DMS79 treated with DMSO at 0.1 percent for 48 hours (cell line): ENCODE measurements at regions not wholly inside any gene's neighbourhood (a gene's known extent, or its start where the extent isn't known, plus 50 kb on each side); places are given as distances from the start of the nearest gene placed in this dataset.
"Not testable (repeated sequence)": the region's sequence is repeated elsewhere in the genome, so short reads cannot be mapped to it uniquely, and the experiment has no call there.

Experiments used
- DNase-seq: peaks from one replicate; lab custom pipeline; 2025; lab: John Stamatoyannopoulos, UW

GRCh38 chr10:2891073-2891769 lies 176.1 kb upstream of the PFKP start:
- no peak for DNase-seq

DNA sequence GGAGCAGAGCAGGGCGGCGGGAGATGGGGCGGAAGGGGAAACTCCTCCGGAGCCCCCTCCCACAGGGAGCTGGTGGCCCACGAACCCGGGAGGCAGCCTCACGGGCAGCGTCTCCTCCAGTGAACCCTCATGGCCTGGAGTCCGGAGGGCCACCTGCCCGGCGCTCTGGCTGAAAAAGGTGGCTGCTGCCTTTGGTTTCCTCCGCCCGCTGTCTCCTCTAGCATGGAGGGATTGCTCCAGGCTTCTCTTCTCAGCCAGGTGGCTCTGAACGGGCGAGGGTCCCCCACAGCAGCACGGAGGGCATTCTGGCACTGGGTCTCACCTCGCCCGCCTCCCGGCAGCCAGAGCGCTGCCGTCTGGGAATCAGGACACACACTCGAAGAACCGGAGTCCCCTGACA lies 177.3 kb upstream of the PFKP start:
- no peak for DNase-seq

- no peak for DNase-seq
Observed at GRCh38 chr10:2888403-2889004, 178.8 kb upstream of the PFKP start.

DNA sequence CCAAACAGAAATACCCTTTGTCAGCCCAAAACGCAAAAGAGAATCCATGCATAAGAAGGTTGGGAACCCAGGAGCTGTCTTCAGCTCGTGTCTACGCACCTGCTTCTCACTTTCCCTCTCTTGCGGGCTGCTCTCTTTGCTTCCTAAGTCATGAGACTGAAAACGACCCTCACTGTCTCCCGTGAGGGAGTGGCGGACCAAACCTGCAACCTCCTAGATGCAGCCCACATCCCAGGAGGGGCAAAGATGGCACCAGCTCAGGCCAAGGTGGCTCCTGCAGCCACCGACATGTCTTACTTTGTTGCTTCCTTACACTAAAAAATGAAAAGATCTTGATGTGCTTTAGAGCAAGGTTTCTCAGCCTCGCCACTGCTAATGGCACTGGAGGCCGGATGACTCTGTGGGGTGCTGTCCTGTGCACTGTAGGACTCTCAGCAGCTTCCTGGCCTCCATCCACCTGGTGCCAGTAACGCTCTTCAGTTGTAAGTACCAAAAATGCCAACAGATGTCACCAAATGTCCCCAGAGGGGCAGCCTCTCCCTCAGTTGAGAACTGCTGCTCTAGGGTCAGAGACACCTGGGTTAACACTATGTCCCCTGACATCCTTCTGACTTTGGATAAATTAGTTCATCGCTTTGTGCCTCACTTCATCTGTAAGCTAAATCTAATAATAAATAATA lies 179.8 kb upstream of the PFKP start:
- no peak for DNase-seq

GRCh38 chr10:2886662-2887061 lies 180.7 kb upstream of the PFKP start:
- no peak for DNase-seq

GRCh38 chr10:2885288-2886278 lies 181.8 kb upstream of the PFKP start:
- no peak for DNase-seq

DNA sequence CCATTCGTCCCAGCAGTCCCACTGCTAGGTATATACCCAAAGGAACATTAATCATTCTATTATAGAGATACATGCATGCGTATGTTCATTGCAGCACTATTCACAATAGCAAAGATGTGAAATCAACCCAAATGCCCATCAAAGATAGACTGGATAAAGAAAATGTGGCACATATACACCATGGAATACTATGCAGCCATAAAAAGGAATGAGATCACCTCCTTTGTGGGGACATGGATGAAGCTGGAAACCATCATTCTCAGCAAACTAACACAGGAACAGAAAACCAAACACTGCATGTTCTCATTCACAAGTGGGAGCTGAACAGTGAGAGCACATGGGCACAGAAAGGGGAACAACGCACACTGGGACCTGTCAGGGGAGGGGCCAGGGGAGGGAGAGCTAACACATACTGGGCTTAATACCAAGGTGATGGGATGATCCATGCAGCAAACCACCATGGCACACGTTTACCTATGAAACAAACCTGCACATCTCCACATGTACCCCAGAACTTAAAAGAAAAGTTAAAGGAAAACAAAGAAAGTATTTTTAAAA lies 183.3 kb upstream of the PFKP start:
- not testable (repeated sequence) for DNase-seq

GRCh38 chr10:2883238-2883637 lies 184.1 kb upstream of the PFKP start:
- no peak for DNase-seq

DNA sequence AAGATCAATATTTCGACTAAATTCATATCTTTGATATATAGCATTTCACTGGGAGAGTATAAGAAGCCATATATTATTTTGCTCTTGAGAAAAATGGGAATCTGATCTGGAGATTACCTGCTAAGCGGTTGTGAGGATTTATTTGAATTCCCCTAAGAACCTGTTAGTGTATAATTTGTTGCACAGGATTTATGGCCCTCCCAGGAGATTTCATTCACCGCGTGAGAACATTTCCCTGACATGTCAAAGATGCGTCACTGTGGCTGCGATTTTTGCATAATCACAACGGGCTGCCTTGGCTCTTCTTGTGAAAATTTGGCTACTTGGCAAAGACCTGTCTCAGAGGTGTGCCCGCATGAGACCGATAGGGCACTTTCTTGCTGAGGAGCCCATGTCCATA lies 184.7 kb upstream of the PFKP start:
- DNase-seq = no peak

GRCh38 chr10:2881720-2882620 lies 185.4 kb upstream of the PFKP start:
- DNase-seq = no peak

DNA sequence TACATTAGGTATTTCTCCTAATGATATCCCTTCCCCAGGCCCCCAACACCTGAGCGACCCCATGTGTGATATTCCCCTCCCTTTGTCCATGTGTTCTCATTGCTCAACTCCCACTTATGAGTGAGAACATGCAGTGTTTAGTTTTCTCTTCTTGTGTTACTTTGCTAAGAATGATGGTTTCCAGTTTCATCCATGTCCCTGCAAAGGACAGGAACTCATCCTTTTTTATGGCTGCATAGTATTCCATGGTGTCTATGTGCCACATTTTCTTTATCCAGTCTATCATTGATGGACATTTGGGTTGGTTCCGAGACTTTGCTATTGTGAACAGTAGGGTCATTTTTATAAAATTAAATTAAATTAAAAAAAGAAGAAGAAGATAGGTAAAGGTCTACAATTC lies 187.3 kb upstream of the PFKP start:
- not testable (repeated sequence) for DNase-seq

- no peak for DNase-seq
Observed at GRCh38 chr10:2878818-2879217, 188.5 kb upstream of the PFKP start.

DNA sequence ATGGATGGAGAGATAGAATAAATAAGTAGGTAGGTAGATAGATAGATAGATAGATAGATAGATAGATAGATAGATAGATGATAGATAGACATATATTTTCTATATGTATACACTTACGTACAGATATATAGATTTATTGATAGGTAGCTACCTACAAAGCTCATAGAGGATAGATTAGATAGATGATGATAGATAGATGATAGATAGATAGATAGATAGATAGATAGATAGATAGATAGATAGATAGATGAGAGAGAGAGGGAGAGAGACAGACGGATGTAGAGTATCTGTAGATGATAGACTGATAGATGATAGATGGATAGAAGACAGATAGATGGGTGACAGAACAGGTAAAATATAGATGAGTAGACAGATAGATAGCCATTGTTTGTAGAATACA lies 191.3 kb upstream of the PFKP start:
- no peak for DNase-seq

- DNase-seq = no peak
Observed at GRCh38 chr10:2874963-2875362, 192.4 kb upstream of the PFKP start.

GRCh38 chr10:2873769-2874168 lies 193.6 kb upstream of the PFKP start:
- no peak for DNase-seq

GRCh38 chr10:2871673-2872219 lies 195.6 kb upstream of the PFKP start:
- DNase-seq = no peak

- no peak for DNase-seq
Observed at GRCh38 chr10:2870654-2871053, 196.7 kb upstream of the PFKP start.

DNA sequence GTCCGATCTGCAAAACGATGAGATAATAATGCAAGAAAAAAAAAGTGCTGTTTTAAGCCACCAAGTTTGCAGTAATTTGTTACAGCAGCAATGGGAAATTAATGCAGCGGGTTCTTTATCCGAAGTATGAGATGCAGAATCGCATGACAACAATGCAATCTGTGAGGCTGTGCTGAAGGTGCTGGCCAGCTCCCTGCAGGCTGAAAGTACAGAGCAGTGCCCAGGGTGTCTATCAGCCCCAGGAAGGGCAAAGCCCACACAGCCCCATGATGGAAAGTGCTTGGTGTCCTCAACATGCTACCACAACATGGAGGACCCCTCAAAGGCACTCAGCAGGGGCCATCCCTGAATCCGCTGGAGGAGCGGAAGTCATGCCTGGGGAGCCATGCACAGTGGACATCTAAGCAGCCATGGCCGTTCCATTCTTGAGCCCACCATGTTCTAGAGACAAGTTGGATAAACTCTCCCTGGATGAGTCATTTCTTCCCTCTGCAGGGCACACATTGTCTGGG lies 199.5 kb upstream of the PFKP start:
- no peak for DNase-seq

DNA sequence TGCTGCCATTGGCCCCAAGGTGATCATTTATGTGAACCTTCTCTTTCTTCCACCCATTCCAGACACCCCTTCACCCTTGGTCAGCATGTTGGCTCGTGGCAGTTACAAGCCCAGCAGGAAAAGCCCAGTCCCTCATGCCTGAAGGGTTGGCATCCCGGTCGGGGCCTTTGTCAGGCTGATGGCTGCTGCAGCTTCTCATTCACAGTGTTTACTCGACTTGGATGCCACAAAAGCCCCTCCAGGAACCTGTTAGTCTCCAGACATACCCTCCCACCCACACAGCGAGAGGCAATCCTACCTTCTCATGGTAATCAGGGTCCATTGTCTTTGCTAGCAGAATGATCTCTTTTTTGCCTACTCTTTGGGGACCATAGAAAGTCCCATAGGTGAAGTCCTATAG lies 200.8 kb upstream of the PFKP start:
- no peak for DNase-seq

DNA sequence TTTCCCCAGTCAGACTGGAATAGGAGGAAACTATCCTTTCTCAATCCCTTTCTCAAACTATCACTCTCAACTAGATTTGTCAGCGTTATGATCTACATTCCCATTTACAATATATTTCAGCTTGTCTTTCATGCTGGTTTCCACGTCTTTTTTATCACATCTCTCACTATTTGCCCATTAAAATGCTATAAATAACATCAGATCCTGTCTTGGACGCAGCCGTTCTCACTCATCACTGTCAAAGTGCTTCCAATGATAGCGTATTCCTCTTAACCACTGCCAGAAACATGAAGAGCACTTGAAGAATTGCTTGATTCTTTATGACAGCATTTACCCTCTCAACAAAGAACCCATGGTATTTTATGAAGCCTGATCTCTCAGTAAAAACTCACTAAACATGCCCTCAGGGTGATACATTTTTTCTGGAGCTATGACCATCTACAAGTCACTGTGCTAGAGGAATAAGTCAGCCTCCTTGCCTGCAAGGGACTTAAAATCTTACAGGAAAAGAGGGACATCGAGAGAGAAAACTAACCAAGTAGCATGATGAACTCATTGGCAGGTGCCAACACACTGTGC lies 205.6 kb upstream of the PFKP start:
- no peak for DNase-seq
